ENCODE measurements at regions not wholly inside any gene's neighbourhood (a gene's known extent, or its start where the extent isn't known, plus 50 kb on each side); places are given as distances from the start of the nearest gene placed in this dataset.

GRCh38 chr21:43321611-43322010 is 105.3 kb downstream of the SIK1 start (continued):
- TF ChIP-seq CTCF (IDR thresholded peaks at IDR 0.05) (no peak), MEF2A (IDR thresholded peaks at IDR 0.05; ENCODE audit: borderline replicate concordance, low read depth) (no peak), RFX5 (IDR thresholded peaks at IDR 0.05; ENCODE audit: low read length) (no peak), PBX3 (IDR thresholded peaks at IDR 0.05) (no peak), RXRA (IDR thresholded peaks at IDR 0.05; ENCODE audit: borderline replicate concordance, low read depth) (no peak), FOXM1 (IDR thresholded peaks at IDR 0.05; ENCODE audit: low read depth) (no peak), IRF3 (IDR thresholded peaks at IDR 0.05; ENCODE audit: low read depth, low read length) (no peak)

GRCh38 chr21:43321111-43321510 is 105.8 kb downstream of the SIK1 start:
- CTCF ChIA-PET: interaction anchor here (1.1 kb wide), 1 partner anchor 20 kb away, joined by 3 read pairs; no protein-coding TSS in a partner anchor
- no peaks in the 10 kb centered on the region for H3K79me2 ChIP-seq (ENCODE audit: insufficient read depth)
- 94% methylated on average over 3 of the region's 5 CpGs for WGBS (ENCODE audit: low lambda C conversion rate)
- H3K27ac ChIP-seq (ENCODE audit: low read depth in 2 of 2, low read length in 1 of 2): no peak overlapping the region
- peaks cover 0 to 9% of the 10 kb centered on the region in 2 experiments; a peak in 1 of 4 replicates for H3K4me1 ChIP-seq (ENCODE audit: control insufficient read depth in 1 of 2, insufficient read depth in 2 of 2, low read depth in 1 of 2, low read length in 1 of 2)
- H3K36me3 ChIP-seq (replicated peaks in 1 of 2; ENCODE audit: control insufficient read depth in 1 of 2, insufficient read depth in 2 of 2, low read length in 1 of 2): no peaks in the 10 kb centered on the region
- DNase-seq: no peak
- POLR2A ChIA-PET: interaction anchor here (0.6 kb wide), 1 partner anchor 765 kb away, joined by 3 read pairs; no protein-coding TSS in a partner anchor
- H3K4me3 ChIP-seq (ENCODE audit: low read depth in 2 of 2, low read length in 1 of 2): no peak overlapping the region
- H3K9me2 ChIP-seq: no peaks in the 10 kb centered on the region
- no peak overlapping the region for H2AFZ ChIP-seq (ENCODE audit: low read depth)
- H3K9me3 ChIP-seq: no peaks in the 10 kb centered on the region
- H3K27me3 ChIP-seq (ENCODE audit: insufficient read depth): no peaks in the 10 kb centered on the region
- H3F3A ChIP-seq (replicated peaks; ENCODE audit: insufficient read depth): no peaks in the 10 kb centered on the region
- TF ChIP-seq PBX3 (IDR thresholded peaks at IDR 0.05) (no peak), RFX5 (IDR thresholded peaks at IDR 0.05; ENCODE audit: low read length) (no peak), FOXJ3 (CRISPR knock-in tag; IDR thresholded peaks at IDR 0.05) (no peak)
- no peak overlapping the region for H3K9ac ChIP-seq
- no peak overlapping the region for H3K4me2 ChIP-seq
- H4K20me1 ChIP-seq (ENCODE audit: insufficient read depth): no peaks in the 10 kb centered on the region

- Histone ChIP-seq H3F3A (replicated peaks; ENCODE audit: insufficient read depth) (no peaks in the 10 kb centered on the region), H3K9ac (no peak overlapping the region), H3K27ac (ENCODE audit: low read depth in 2 of 2, low read length in 1 of 2) (no peak overlapping the region), H3K36me3 (replicated peaks in 1 of 2; ENCODE audit: control insufficient read depth in 1 of 2, insufficient read depth in 2 of 2, low read length in 1 of 2) (no peaks in the 10 kb centered on the region), H2AFZ (ENCODE audit: low read depth) (no peak overlapping the region), H3K4me1 (ENCODE audit: control insufficient read depth in 1 of 2, insufficient read depth in 2 of 2, low read depth in 1 of 2, low read length in 1 of 2) (peaks cover 0 to 9% of the 10 kb centered on the region in 2 experiments; a peak in 1 of 4 replicates), H3K27me3 (ENCODE audit: insufficient read depth) (no peaks in the 10 kb centered on the region), H3K4me2 (no peak overlapping the region), H3K4me3 (ENCODE audit: low read depth in 2 of 2, low read length in 1 of 2) (no peak overlapping the region), H3K9me3 (no peaks in the 10 kb centered on the region), H3K79me2 (ENCODE audit: insufficient read depth) (no peaks in the 10 kb centered on the region), H3K9me2 (no peaks in the 10 kb centered on the region), H4K20me1 (ENCODE audit: insufficient read depth) (no peaks in the 10 kb centered on the region)
- DNase-seq: no peak
- 60% methylated on average over 2 of the region's 5 CpGs for WGBS (ENCODE audit: low lambda C conversion rate)
- ChIA-PET CTCF (interaction anchor here (1.1 kb wide), 1 partner anchor 21 kb away, joined by 3 read pairs; no protein-coding TSS in a partner anchor), POLR2A (interaction anchor here (0.6 to 0.9 kb wide), 2 partner anchors 12 to 765 kb away, joined by 3 read pairs; no protein-coding TSS in a partner anchor)
- TF ChIP-seq ZBTB33 (IDR thresholded peaks at IDR 0.05; ENCODE audit: borderline replicate concordance, low read depth): no peak
- no peak for TF ChIP-seq FOSL2 (IDR thresholded peaks at IDR 0.05; ENCODE audit: borderline replicate concordance, low read depth)
- TF ChIP-seq TCF12 (IDR thresholded peaks at IDR 0.05): no peak
- TF ChIP-seq POLR2AphosphoS5 (IDR thresholded peaks at IDR 0.05; ENCODE audit: low read depth, low read length): no peak
- no peak for TF ChIP-seq RAD21 (IDR thresholded peaks at IDR 0.05; ENCODE audit: low read length)
- TF ChIP-seq CTCF (IDR thresholded peaks at IDR 0.05): no peak
- TF ChIP-seq IRF3 (IDR thresholded peaks at IDR 0.05; ENCODE audit: low read depth, low read length): no peak
Measured at GRCh38 chr21:43320526-43320925, 106.4 kb downstream of the SIK1 start.

Data from SK-N-SH (cell line).